ENCODE measurements at regions not wholly inside any gene's neighbourhood (a gene's known extent, or its start where the extent isn't known, plus 50 kb on each side); places are given as distances from the start of the nearest gene placed in this dataset.

- Histone ChIP-seq H4K20me1 (ENCODE audit: low read depth, low read length) (no peaks in the 10 kb centered on the region), H3K27ac (ENCODE audit: low read depth, low read length) (no peak overlapping the region), H3K4me3 (ENCODE audit: insufficient read depth, low read length, poor library complexity, severe bottlenecking) (no peak overlapping the region), H3K27me3 (ENCODE audit: low read length) (no peaks in the 10 kb centered on the region), H3K4me2 (ENCODE audit: low read depth, low read length, poor library complexity, severe bottlenecking) (no peak overlapping the region), H3K36me3 (ENCODE audit: low read length) (no peaks in the 10 kb centered on the region), H3K79me2 (ENCODE audit: insufficient read depth, low read length) (no peaks in the 10 kb centered on the region), H3K9me3 (ENCODE audit: insufficient read depth, low read length) (no peaks in the 10 kb centered on the region), H3F3A (ENCODE audit: insufficient read depth) (no peaks in the 10 kb centered on the region), H2AFZ (ENCODE audit: low read depth, low read length, severe bottlenecking) (no peak overlapping the region), H3K9me2 (replicated peaks; ENCODE audit: insufficient read depth, low read length) (no peaks in the 10 kb centered on the region), H3K9ac (ENCODE audit: low read length) (no peak overlapping the region)
- TF ChIP-seq EZH2phosphoT487 (conservative IDR thresholded peaks at IDR 0.05; ENCODE audit: low read length), result no peak
- no peak for TF ChIP-seq CTCF (IDR thresholded peaks at IDR 0.05; ENCODE audit: insufficient read depth, low read length, poor library complexity, severe bottlenecking)
Observed at GRCh38 chr9:7690014-7690413, 109.6 kb downstream of the DMAC1 start.

- H3K27ac ChIP-seq (ENCODE audit: low read depth, low read length), result no peak overlapping the region
- no peaks in the 10 kb centered on the region for H3K36me3 ChIP-seq (ENCODE audit: low read length)
- TF ChIP-seq EZH2phosphoT487 (conservative IDR thresholded peaks at IDR 0.05; ENCODE audit: low read length), result no peak
- TF ChIP-seq CTCF (IDR thresholded peaks at IDR 0.05; ENCODE audit: insufficient read depth, low read length, poor library complexity, severe bottlenecking), result no peak
- H3K79me2 ChIP-seq (ENCODE audit: insufficient read depth, low read length), result no peaks in the 10 kb centered on the region
- no peak overlapping the region for H3K4me2 ChIP-seq (ENCODE audit: low read depth, low read length, poor library complexity, severe bottlenecking)
- no peaks in the 10 kb centered on the region for H3K9me2 ChIP-seq (replicated peaks; ENCODE audit: insufficient read depth, low read length)
- H3F3A ChIP-seq (ENCODE audit: insufficient read depth), result no peaks in the 10 kb centered on the region
- H3K9me3 ChIP-seq (ENCODE audit: insufficient read depth, low read length), result no peaks in the 10 kb centered on the region
- H3K27me3 ChIP-seq (ENCODE audit: low read length), result no peaks in the 10 kb centered on the region
- H3K4me3 ChIP-seq (ENCODE audit: insufficient read depth, low read length, poor library complexity, severe bottlenecking), result no peak overlapping the region
- no peak overlapping the region for H2AFZ ChIP-seq (ENCODE audit: low read depth, low read length, severe bottlenecking)
- no peaks in the 10 kb centered on the region for H4K20me1 ChIP-seq (ENCODE audit: low read depth, low read length)
- H3K9ac ChIP-seq (ENCODE audit: low read length), result no peak overlapping the region
Observed at GRCh38 chr9:7688626-7689025, 111.0 kb downstream of the DMAC1 start.

GRCh38 chr9:7676609-7677156 lies 122.9 kb downstream of the DMAC1 start:
- H3K27ac ChIP-seq (ENCODE audit: low read depth, low read length), result no peak overlapping the region
- no peaks in the 10 kb centered on the region for H3K79me2 ChIP-seq (ENCODE audit: insufficient read depth, low read length)
- no peaks in the 10 kb centered on the region for H3K27me3 ChIP-seq (ENCODE audit: low read length)
- H2AFZ ChIP-seq (ENCODE audit: low read depth, low read length, severe bottlenecking), result no peak overlapping the region
- H3K9me2 ChIP-seq (replicated peaks; ENCODE audit: insufficient read depth, low read length), result no peaks in the 10 kb centered on the region
- no peaks in the 10 kb centered on the region for H3K36me3 ChIP-seq (ENCODE audit: low read length)
- H3F3A ChIP-seq (ENCODE audit: insufficient read depth), result no peaks in the 10 kb centered on the region
- no peaks in the 10 kb centered on the region for H3K9me3 ChIP-seq (ENCODE audit: insufficient read depth, low read length)
- no peak overlapping the region for H3K4me3 ChIP-seq (ENCODE audit: insufficient read depth, low read length, poor library complexity, severe bottlenecking)
- no peak overlapping the region for H3K9ac ChIP-seq (ENCODE audit: low read length)
- TF ChIP-seq CTCF (IDR thresholded peaks at IDR 0.05; ENCODE audit: insufficient read depth, low read length, poor library complexity, severe bottlenecking) (no peak), EZH2phosphoT487 (conservative IDR thresholded peaks at IDR 0.05; ENCODE audit: low read length) (no peak)
- no peaks in the 10 kb centered on the region for H4K20me1 ChIP-seq (ENCODE audit: low read depth, low read length)
- no peak overlapping the region for H3K4me2 ChIP-seq (ENCODE audit: low read depth, low read length, poor library complexity, severe bottlenecking)

Data from SU-DHL-6 (cell line).